CD4-positive, alpha-beta T cell treated with Interleukin-4 for 4 hours (primary cell): ENCODE measurements at regions not wholly inside any gene's neighbourhood (a gene's known extent, or its start where the extent isn't known, plus 50 kb on each side); places are given as distances from the start of the nearest gene placed in this dataset.
"Not testable (repeated sequence)": the region's sequence is repeated elsewhere in the genome, so short reads cannot be mapped to it uniquely, and the experiment has no call there.

Experiments
- DNase-seq: peaks from one replicate; pipeline ENCODE4 v3.0.0-alpha.2; 2020

GRCh38 chr13:22789916-22790315 is 390.9 kb upstream of the SGCG start:
- no peak for DNase-seq

DNA sequence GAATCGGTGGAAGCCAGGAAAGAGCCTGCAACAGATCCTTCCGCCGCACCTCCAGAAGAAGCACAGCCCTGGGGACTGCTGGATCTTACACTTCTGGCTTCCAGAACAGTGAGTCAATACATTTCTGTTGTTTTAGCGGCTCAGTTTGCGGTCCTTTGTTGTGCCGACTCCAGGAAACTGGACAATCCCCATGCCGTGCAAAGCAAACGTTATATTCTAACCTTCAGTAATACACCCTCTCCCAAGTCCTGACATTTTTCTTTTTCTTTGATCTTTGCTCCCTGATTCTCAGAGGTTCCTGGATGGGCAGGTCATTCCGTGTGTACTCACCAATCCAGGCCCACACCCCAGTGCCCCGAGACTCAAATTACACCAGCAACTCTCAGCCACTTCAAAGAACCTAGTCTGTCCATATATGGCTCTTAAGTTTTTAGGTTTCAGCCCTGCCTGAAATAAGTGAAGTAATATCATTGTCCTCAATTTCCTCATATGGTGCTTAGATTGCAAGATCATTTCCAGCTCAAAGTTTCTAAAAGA is 387.1 kb upstream of the SGCG start:
- DNase-seq: no peak

GRCh38 chr13:22800526-22801401 is 380.0 kb upstream of the SGCG start:
- peak; percentile 1 for DNase-seq

GRCh38 chr13:22801402-22802003 is 379.3 kb upstream of the SGCG start:
- DNase-seq: no peak

GRCh38 chr13:22812793-22813192 is 368.0 kb upstream of the SGCG start:
- DNase-seq: no peak

DNA sequence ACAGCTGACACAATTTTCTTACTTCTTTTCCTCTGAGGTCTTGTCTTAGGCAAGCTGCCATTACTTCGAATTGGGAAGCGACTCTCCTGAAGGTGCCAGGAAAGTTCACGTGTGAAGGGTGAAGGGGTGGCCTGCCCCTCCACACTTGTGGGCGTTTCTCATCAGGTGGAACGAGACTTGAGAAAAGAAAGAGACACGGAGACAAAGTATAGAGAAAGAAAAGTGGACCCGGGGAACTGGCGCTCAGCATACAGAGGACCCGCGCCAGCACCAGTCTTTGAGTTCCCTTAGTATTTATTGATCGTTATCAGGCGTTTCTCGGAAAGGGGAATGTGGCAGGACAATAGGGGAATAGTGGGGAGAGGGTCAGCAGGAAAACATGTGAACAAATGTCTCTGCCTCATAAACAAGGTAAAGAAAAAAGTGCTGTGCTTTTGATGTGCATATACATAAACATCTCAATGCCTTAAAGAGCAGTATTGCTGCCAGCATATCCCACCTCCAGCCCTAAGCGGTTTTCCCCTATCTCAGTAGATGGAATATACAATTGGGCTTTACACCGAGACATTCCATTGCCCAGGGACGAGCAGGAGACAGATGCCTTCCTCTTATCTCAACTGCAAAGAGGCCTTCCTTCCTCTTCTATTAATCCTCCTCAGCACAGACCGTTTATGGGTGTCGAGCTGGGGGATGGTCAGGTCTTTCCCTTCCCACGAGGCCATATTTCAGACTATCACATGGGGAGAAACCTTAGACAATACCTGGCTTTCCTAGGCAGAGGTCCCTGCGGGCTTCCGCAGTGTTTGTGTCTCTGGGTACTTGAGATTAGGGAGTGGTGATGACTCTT is 367.0 kb upstream of the SGCG start:
- not testable (repeated sequence) for DNase-seq

GRCh38 chr13:22814433-22814832 is 366.3 kb upstream of the SGCG start:
- DNase-seq: not testable (repeated sequence)

- DNase-seq: no peak
Observed at GRCh38 chr13:22821589-22821988, 359.2 kb upstream of the SGCG start.

GRCh38 chr13:22825186-22825585 is 355.6 kb upstream of the SGCG start:
- no peak for DNase-seq

DNA sequence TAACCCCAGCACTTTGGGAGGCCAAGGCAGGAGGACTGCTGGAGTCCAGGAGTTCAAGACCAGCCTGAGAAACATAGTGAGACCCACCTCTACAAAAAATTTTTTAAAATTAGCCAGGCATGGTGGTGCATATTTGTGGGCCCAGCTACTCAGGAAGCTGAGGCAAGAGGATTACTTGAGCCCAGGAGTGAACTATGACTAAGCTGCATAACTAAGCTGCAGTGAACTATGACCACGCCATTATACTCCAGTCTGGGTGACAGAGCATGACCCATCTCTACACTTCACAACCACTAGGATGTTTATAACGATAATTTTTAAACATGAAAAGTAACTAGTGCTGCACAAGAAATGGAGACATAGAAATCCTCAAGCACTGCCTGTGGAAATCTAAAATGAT is 352.7 kb upstream of the SGCG start:
- no peak for DNase-seq

DNA sequence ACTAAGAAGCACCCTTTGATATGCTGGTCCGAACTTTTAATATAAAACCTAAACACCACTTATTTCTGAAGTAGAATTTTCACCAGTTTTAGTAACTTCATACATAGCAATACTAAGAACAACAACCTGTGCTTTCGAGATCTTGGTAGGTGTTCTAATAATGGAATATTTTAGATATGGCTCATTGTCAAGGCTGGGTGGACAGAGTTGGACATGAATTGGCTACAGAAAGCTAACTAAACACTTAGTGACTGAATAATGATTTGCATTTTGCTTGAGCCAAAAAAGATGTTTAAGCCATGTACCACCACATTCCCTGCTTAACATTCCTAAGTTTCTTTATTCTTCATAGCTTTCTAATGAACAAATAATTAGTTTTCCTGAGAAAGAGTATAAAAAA is 344.3 kb upstream of the SGCG start:
- no peak for DNase-seq

GRCh38 chr13:22837980-22838647 is 342.7 kb upstream of the SGCG start:
- no peak for DNase-seq

DNA sequence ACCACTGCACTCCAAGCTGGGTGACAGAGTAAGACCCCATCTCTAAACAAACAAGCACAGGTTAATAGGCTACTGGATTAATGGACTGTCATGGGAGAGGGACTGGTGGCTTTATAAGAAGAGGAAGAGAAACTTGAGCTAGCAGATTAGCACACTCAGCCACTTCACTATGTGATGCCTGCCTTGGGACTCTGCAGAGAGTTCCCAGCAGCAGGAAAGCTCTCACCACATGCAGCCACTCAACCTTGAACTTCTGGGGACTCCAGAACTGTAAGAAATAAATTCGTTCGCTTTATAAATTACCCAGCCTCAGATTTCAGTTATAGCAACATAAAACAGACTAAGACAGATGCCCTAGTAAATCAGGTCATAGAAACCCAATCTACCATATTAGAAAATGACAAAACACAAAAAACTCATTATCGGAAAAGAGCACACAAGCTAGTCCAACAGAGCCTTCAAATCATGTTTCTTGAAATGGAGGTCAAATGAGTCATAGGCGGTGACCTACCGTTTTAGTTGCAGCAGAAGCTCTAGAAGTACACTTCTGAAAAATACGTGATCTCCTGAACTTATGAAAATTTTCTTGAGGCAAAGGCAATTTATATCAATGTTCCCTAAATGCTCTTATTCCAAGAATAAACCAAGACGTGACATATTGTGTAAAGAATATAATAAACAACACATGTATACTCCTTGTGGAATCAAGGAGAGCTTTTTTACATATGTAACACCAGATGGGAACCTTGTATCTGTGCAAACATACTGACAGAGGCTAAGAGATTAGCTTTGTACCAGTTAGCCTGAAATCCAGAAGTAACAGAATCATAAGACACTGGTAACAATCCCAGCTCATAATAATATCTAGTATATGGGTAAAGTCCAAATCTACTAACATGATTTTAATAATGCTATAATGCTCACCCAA is 340.9 kb upstream of the SGCG start:
- no peak for DNase-seq

- no peak for DNase-seq
Observed at GRCh38 chr13:22846551-22846950, 334.2 kb upstream of the SGCG start.

DNA sequence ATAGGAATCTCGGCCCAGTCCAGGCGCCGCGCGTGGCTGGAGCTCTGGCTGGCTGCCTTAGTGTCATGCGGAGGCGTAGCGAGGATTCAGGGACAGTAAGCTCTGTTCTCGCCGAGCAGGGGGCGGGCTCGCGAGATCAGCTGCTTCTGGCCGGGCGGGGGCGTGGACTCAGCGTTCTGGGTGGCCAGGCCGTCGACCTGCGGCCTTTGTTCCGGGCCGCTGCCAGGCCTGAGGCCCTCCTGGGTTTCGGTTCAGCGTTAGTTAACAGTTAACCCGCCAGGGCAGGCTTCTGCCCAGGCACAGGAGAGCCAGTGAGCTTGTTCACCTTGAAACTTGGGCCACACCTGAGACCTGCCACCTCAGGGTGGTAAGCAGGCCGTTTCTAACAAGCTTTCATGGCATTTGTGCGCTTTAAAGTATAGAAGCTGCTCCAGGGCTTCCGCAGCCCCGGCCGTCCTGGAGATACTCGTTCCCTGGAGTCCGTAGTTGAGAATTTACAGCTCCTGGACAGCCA is 332.2 kb upstream of the SGCG start:
- no peak for DNase-seq

- DNase-seq: no peak
Observed at GRCh38 chr13:22855926-22856325, 324.9 kb upstream of the SGCG start.

GRCh38 chr13:22858980-22859379 is 321.8 kb upstream of the SGCG start:
- DNase-seq: not testable (repeated sequence)

- not testable (repeated sequence) for DNase-seq
Observed at GRCh38 chr13:22859411-22859810, 321.4 kb upstream of the SGCG start.

- DNase-seq: no peak
Observed at GRCh38 chr13:22861958-22862466, 318.8 kb upstream of the SGCG start.

DNA sequence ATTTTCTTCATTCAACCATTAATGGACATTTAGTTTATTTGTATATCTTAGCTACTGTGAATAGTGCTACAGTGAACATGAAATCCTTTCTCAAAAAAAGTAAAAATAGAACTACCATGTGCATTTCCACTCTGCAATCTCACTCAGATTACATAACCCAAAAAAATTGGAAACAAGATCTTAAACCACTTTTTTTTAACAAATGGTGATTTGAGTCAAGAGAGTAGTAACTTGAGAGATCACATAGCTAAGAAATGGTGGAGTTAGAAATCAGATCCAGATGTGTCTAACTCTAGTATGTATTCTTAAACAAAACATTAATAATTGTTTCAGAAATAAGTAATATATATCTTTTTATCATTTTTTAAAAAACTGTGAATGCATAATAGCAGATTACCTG is 318.3 kb upstream of the SGCG start:
- DNase-seq: no peak

- DNase-seq: no peak
Observed at GRCh38 chr13:22866221-22866620, 314.6 kb upstream of the SGCG start.
